ENCODE measurements at regions not wholly inside any gene's neighbourhood (a gene's known extent, or its start where the extent isn't known, plus 50 kb on each side); places are given as distances from the start of the nearest gene placed in this dataset.

GRCh38 chr5:128591598-128592455 lies 53.8 kb upstream of the FBN2 start:
- H3K9me3 Mint-ChIP-seq, result peaks cover 5% of the 10 kb centered on the region
- peaks cover 14% of the 10 kb centered on the region for H3K4me1 Mint-ChIP-seq (ENCODE audit: unreplicated experiment)
- no peak for TF ChIP-seq CTCF (conservative IDR thresholded peaks at IDR 0.05)
- no peak overlapping the region for H3K4me3 Mint-ChIP-seq
- no peaks in the 10 kb centered on the region for H3K27me3 Mint-ChIP-seq
- H3K27ac Mint-ChIP-seq, result no peak overlapping the region
- no peak for DNase-seq (ENCODE audit: extremely low spot score, unreplicated experiment)
- no peaks in the 10 kb centered on the region for H3K36me3 Mint-ChIP-seq

- Mint-ChIP-seq H3K27me3 (no peaks in the 10 kb centered on the region), H3K4me1 (ENCODE audit: unreplicated experiment) (peaks cover 22% of the 10 kb centered on the region), H3K4me3 (no peak overlapping the region), H3K9me3 (peaks cover 10% of the 10 kb centered on the region), H3K27ac (no peak overlapping the region), H3K36me3 (no peaks in the 10 kb centered on the region)
- no peak for DNase-seq (ENCODE audit: extremely low spot score, unreplicated experiment)
- TF ChIP-seq CTCF (conservative IDR thresholded peaks at IDR 0.05), result no peak
Measured at GRCh38 chr5:128596071-128596470, 58.0 kb upstream of the FBN2 start.

- H3K9me3 Mint-ChIP-seq, result peaks cover 10% of the 10 kb centered on the region
- no peak for DNase-seq (ENCODE audit: extremely low spot score, unreplicated experiment)
- no peaks in the 10 kb centered on the region for H3K27me3 Mint-ChIP-seq
- H3K4me1 Mint-ChIP-seq (ENCODE audit: unreplicated experiment), result peaks cover 20% of the 10 kb centered on the region
- no peak overlapping the region for H3K27ac Mint-ChIP-seq
- H3K36me3 Mint-ChIP-seq, result peaks cover 2% of the 10 kb centered on the region
- H3K4me3 Mint-ChIP-seq, result no peak overlapping the region
- TF ChIP-seq CTCF (conservative IDR thresholded peaks at IDR 0.05), result no peak
Measured at GRCh38 chr5:128597156-128597555, 59.1 kb upstream of the FBN2 start.

GRCh38 chr5:128613128-128613527 lies 75.1 kb upstream of the FBN2 start:
- H3K4me1 Mint-ChIP-seq (ENCODE audit: unreplicated experiment), result peaks cover 3% of the 10 kb centered on the region
- DNase-seq (ENCODE audit: extremely low spot score, unreplicated experiment), result no peak
- peaks cover 12% of the 10 kb centered on the region for H3K9me3 Mint-ChIP-seq
- H3K4me3 Mint-ChIP-seq, result no peak overlapping the region
- no peak for TF ChIP-seq CTCF (conservative IDR thresholded peaks at IDR 0.05)
- H3K36me3 Mint-ChIP-seq, result no peaks in the 10 kb centered on the region
- no peaks in the 10 kb centered on the region for H3K27me3 Mint-ChIP-seq
- no peak overlapping the region for H3K27ac Mint-ChIP-seq

GRCh38 chr5:128613766-128614165 lies 75.7 kb upstream of the FBN2 start:
- H3K27ac Mint-ChIP-seq, result no peak overlapping the region
- DNase-seq (ENCODE audit: extremely low spot score, unreplicated experiment), result no peak

More at GRCh38 chr5:128613766-128614165, 75.7 kb upstream of the FBN2 start:
- H3K36me3 Mint-ChIP-seq, result no peaks in the 10 kb centered on the region
- peaks cover 3% of the 10 kb centered on the region for H3K4me1 Mint-ChIP-seq (ENCODE audit: unreplicated experiment)
- H3K27me3 Mint-ChIP-seq, result no peaks in the 10 kb centered on the region
- H3K4me3 Mint-ChIP-seq, result no peak overlapping the region
- TF ChIP-seq CTCF (conservative IDR thresholded peaks at IDR 0.05), result no peak
- H3K9me3 Mint-ChIP-seq, result peaks cover 9% of the 10 kb centered on the region
